Keratinocyte (primary cell): ENCODE measurements at regions not wholly inside any gene's neighbourhood (a gene's known extent, or its start where the extent isn't known, plus 50 kb on each side); places are given as distances from the start of the nearest gene placed in this dataset.

Source experiments
- DNase-seq: peaks from one replicate; pipeline ENCODE4 v3.0.0-alpha.2; 2011; ENCODE audit warnings: low read depth, missing footprints, low spot score
- FAIRE-seq: peaks from 2 replicates; lab custom pipeline; 2011; peaks lifted over from hg19 to GRCh38; lab: Jason Lieb, UNC
- H2AFZ ChIP-seq: 2 replicates; pipeline ENCODE4 v1.6.0; 2012; ENCODE audit warnings: low read length, control low read depth, inconsistent platforms; ENCODE audit not compliant: control insufficient read depth
- H3K27ac ChIP-seq: 2 replicates; pipeline ENCODE4 v1.5.1; 2011; ENCODE audit warnings: low read length; ENCODE audit not compliant: control insufficient read depth, insufficient read depth
- H3K27me3 ChIP-seq: 3 replicates; pipeline ENCODE4 v1.6.0; 2011; ENCODE audit warnings: low read length; ENCODE audit not compliant: control insufficient read depth, insufficient read depth; ENCODE audit errors: extremely low read depth
- H3K36me3 ChIP-seq, 2 experiments: 2 replicates in 1 of 2; 3 replicates in 1 of 2; pipeline ENCODE4 v1.5.1; 2011; ENCODE audit warnings: low read length in 2 of 2, mild to moderate bottlenecking in 1 of 2; ENCODE audit not compliant: control insufficient read depth in 2 of 2, insufficient read depth in 2 of 2; ENCODE audit errors: extremely low read depth in 1 of 2
- H3K4me1 ChIP-seq: 3 replicates; pipeline ENCODE4 v1.5.1; 2011; ENCODE audit warnings: low read length; ENCODE audit not compliant: control insufficient read depth, insufficient read depth; ENCODE audit errors: extremely low read depth
- H3K4me2 ChIP-seq: 3 replicates; pipeline ENCODE4 v1.6.0; 2011; ENCODE audit warnings: low read depth, low read length; ENCODE audit not compliant: control insufficient read depth, insufficient read depth; ENCODE audit errors: extremely low read depth
- H3K4me3 ChIP-seq, 3 experiments: fragments of 200-600 bp in 1 of 3; sonication (generic) in 1 of 3; 2 replicates in 2 of 3; 3 replicates in 1 of 3; pipeline ENCODE4 v1.5.1; 2011 to 2016; ENCODE audit warnings: low read length in 3 of 3, mild to moderate bottlenecking in 3 of 3, control low read depth in 2 of 3, inconsistent platforms in 1 of 3, low read depth in 1 of 3, mixed read lengths in 1 of 3, mixed run types in 1 of 3, moderate library complexity in 1 of 3; ENCODE audit not compliant: control insufficient read depth in 2 of 3, insufficient read depth in 2 of 3; ENCODE audit errors: extremely low read depth in 1 of 3
- H3K79me2 ChIP-seq: 2 replicates; pipeline ENCODE4 v1.6.0; 2012; ENCODE audit warnings: low read length; ENCODE audit not compliant: control insufficient read depth, insufficient read depth
- H3K9ac ChIP-seq: 3 replicates; pipeline ENCODE4 v1.6.0; 2011; ENCODE audit warnings: low read length; ENCODE audit not compliant: control insufficient read depth, insufficient read depth; ENCODE audit errors: extremely low read depth
- H3K9me1 ChIP-seq: 3 replicates; pipeline ENCODE4 v1.6.0; 2011; ENCODE audit warnings: low read length; ENCODE audit not compliant: control insufficient read depth, insufficient read depth; ENCODE audit errors: extremely low read depth
- H3K9me3 ChIP-seq: 2 replicates; pipeline ENCODE4 v1.5.1; 2012; ENCODE audit warnings: low read depth, low read length; ENCODE audit not compliant: control insufficient read depth
- H4K20me1 ChIP-seq: 3 replicates; pipeline ENCODE4 v1.6.0; 2011; ENCODE audit warnings: low read length; ENCODE audit not compliant: control insufficient read depth, insufficient read depth; ENCODE audit errors: extremely low read depth
- CTCF ChIP-seq, 3 experiments: IDR thresholded peaks in 1 of 3; conservative IDR thresholded peaks in 1 of 3; optimal IDR thresholded peaks in 1 of 3; 2 replicates in 2 of 3; 3 replicates in 1 of 3; pipeline versions ENCODE3 to v1.5.1; 2011; ENCODE audit warnings: low read length in 3 of 3, mild to moderate bottlenecking in 3 of 3, moderate library complexity in 2 of 3, control low read depth in 1 of 3, inconsistent platforms in 1 of 3; ENCODE audit not compliant: insufficient read depth in 2 of 3; ENCODE audit errors: extremely low read depth in 1 of 3
- EZH2 ChIP-seq: IDR thresholded peaks from one replicate; pipeline ENCODE4 v1.6.1; 2012; ENCODE audit warnings: inconsistent platforms, mild to moderate bottlenecking, low read length, moderate library complexity
- dilution Hi-C: fragments of 300-500 bp; cut with MboI; formaldehyde crosslinking; loops from one replicate; pipeline ENCODE4 v1.7.0; 2020; ENCODE audit warnings: low sequenced_read_pairs; ENCODE audit not compliant: extremely low pct_ligation_motif_present

- Histone ChIP-seq H4K20me1 (no peaks in the 10 kb centered on the region), H3K79me2 (no peaks in the 10 kb centered on the region), H3K9ac (no peak overlapping the region), H3K36me3 (no peaks in the 10 kb centered on the region), H3K9me1 (no peaks in the 10 kb centered on the region), H3K4me2 (no peak overlapping the region), H3K4me3 (no peak overlapping the region), H3K27me3 (no peaks in the 10 kb centered on the region), H2AFZ (no peak overlapping the region), H3K4me1 (no peaks in the 10 kb centered on the region), H3K27ac (no peak overlapping the region), H3K9me3 (no peaks in the 10 kb centered on the region)
- no peak for DNase-seq
- no peak for TF ChIP-seq CTCF (optimal IDR thresholded peaks at IDR 0.05 in 1 of 3, IDR thresholded peaks at IDR 0.05 in 1 of 3, conservative IDR thresholded peaks at IDR 0.05 in 1 of 3; ENCODE audit: extremely low read depth in 1 of 3, insufficient read depth in 2 of 3, low read length in 3 of 3)
- no peak for TF ChIP-seq EZH2
- no peak for FAIRE-seq
- dilution Hi-C loops, result no loop called here
These were observed 237.6 kb upstream of the RIOK2 start for GRCh38 chr5:97420646-97421045.

GRCh38 chr5:97422678-97423077 lies 239.6 kb upstream of the RIOK2 start:
- no peaks in the 10 kb centered on the region for H4K20me1 ChIP-seq
- FAIRE-seq, result no peak
- no peak overlapping the region for H3K4me2 ChIP-seq
- TF ChIP-seq CTCF (optimal IDR thresholded peaks at IDR 0.05 in 1 of 3, IDR thresholded peaks at IDR 0.05 in 1 of 3, conservative IDR thresholded peaks at IDR 0.05 in 1 of 3; ENCODE audit: extremely low read depth in 1 of 3, insufficient read depth in 2 of 3, low read length in 3 of 3) (no peak), EZH2 (no peak)
- no peaks in the 10 kb centered on the region for H3K79me2 ChIP-seq
- no peaks in the 10 kb centered on the region for H3K9me3 ChIP-seq
- H3K4me3 ChIP-seq, result no peak overlapping the region
- no peaks in the 10 kb centered on the region for H3K9me1 ChIP-seq
- no peak overlapping the region for H3K27ac ChIP-seq
- no peak for DNase-seq
- H2AFZ ChIP-seq, result no peak overlapping the region
- H3K36me3 ChIP-seq, result no peaks in the 10 kb centered on the region
- H3K9ac ChIP-seq, result no peak overlapping the region
- no peaks in the 10 kb centered on the region for H3K27me3 ChIP-seq
- H3K4me1 ChIP-seq, result no peaks in the 10 kb centered on the region
- dilution Hi-C loops, result no loop called here
